ENCODE measurements at regions not wholly inside any gene's neighbourhood (a gene's known extent, or its start where the extent isn't known, plus 50 kb on each side); places are given as distances from the start of the nearest gene placed in this dataset.
"Not testable (repeated sequence)": the region's sequence is repeated elsewhere in the genome, so short reads cannot be mapped to it uniquely, and the experiment has no call there.

GRCh38 chr10:5268743-5269142 lies 72.1 kb downstream of the AKR1C4 start:
- H3K4me3 Mint-ChIP-seq, result no peak overlapping the region
- intact Hi-C loops (cut with micrococcal nuclease), result no loop called here
- peaks cover 2% of the 10 kb centered on the region for H3K4me1 Mint-ChIP-seq
- H3K9me3 Mint-ChIP-seq, result peaks cover 18% of the 10 kb centered on the region
- no peak overlapping the region for H3K27ac Mint-ChIP-seq
- no peak for DNase-seq
- H3K27me3 Mint-ChIP-seq, result no peaks in the 10 kb centered on the region
- peaks cover 8% of the 10 kb centered on the region for H3K36me3 Mint-ChIP-seq (ENCODE audit: low read depth)

- H3K36me3 Mint-ChIP-seq (ENCODE audit: low read depth), result peaks cover 8% of the 10 kb centered on the region
- H3K9me3 Mint-ChIP-seq, result peaks cover 14% of the 10 kb centered on the region
- peaks cover 2% of the 10 kb centered on the region for H3K4me1 Mint-ChIP-seq
- no peak for DNase-seq
- no peaks in the 10 kb centered on the region for H3K27me3 Mint-ChIP-seq
- H3K4me3 Mint-ChIP-seq, result no peak overlapping the region
- H3K27ac Mint-ChIP-seq, result no peak overlapping the region
- intact Hi-C loops (cut with micrococcal nuclease), result no loop called here
These were observed 73.2 kb downstream of the AKR1C4 start for GRCh38 chr10:5269791-5270190.

- Mint-ChIP-seq H3K4me3 (no peak overlapping the region), H3K4me1 (peaks cover 2% of the 10 kb centered on the region), H3K9me3 (peaks cover 11% of the 10 kb centered on the region), H3K36me3 (ENCODE audit: low read depth) (peaks cover 12% of the 10 kb centered on the region), H3K27me3 (no peaks in the 10 kb centered on the region), H3K27ac (no peak overlapping the region)
- intact Hi-C loops (cut with micrococcal nuclease), result no loop called here
- DNase-seq, result no peak
These were observed 74.9 kb downstream of the AKR1C4 start for GRCh38 chr10:5271526-5271925.

GRCh38 chr10:5272065-5272803 lies 75.6 kb downstream of the AKR1C4 start:
- peak; percentile 61 for DNase-seq
- Mint-ChIP-seq H3K4me3 (no peak overlapping the region), H3K27ac (no peak overlapping the region), H3K4me1 (peaks cover 2% of the 10 kb centered on the region), H3K36me3 (ENCODE audit: low read depth) (peaks cover 10% of the 10 kb centered on the region), H3K9me3 (peaks cover 5% of the 10 kb centered on the region), H3K27me3 (no peaks in the 10 kb centered on the region)
- intact Hi-C loops (cut with micrococcal nuclease), result no loop called here

GRCh38 chr10:5274795-5275194 lies 78.2 kb downstream of the AKR1C4 start:
- H3K27ac Mint-ChIP-seq, result no peak overlapping the region
- no peak overlapping the region for H3K4me3 Mint-ChIP-seq
- intact Hi-C loops (cut with micrococcal nuclease), result no loop called here

GRCh38 chr10:5281356-5281755 lies 83.4 kb upstream of the UCN3 start:
- Mint-ChIP-seq H3K4me3 (no peak overlapping the region), H3K36me3 (ENCODE audit: low read depth) (peaks cover 15% of the 10 kb centered on the region), H3K27me3 (peaks cover 5% of the 10 kb centered on the region), H3K9me3 (peaks cover 3% of the 10 kb centered on the region), H3K4me1 (peaks cover 29% of the 10 kb centered on the region), H3K27ac (peak overlapping the region; percentile 4)
- intact Hi-C loops (cut with micrococcal nuclease), result loop anchor here (5.0 kb wide), 2 partner anchors 101 to 189 kb away; partner anchors contain the start of gene AKR1C3
- no peak for DNase-seq

More at GRCh38 chr10:5274795-5275194, 78.2 kb downstream of the AKR1C4 start:
- Mint-ChIP-seq H3K4me1 (peaks cover 2% of the 10 kb centered on the region), H3K9me3 (peaks cover 7% of the 10 kb centered on the region), H3K27me3 (peaks cover 2% of the 10 kb centered on the region), H3K36me3 (ENCODE audit: low read depth) (peaks cover 19% of the 10 kb centered on the region)
- DNase-seq, result no peak

GRCh38 chr10:5282137-5282536 lies 82.6 kb upstream of the UCN3 start:
- intact Hi-C loops (cut with micrococcal nuclease), result loop anchor here (5.0 kb wide), 2 partner anchors 100 to 190 kb away; partner anchors contain the start of gene AKR1C3
- Mint-ChIP-seq H3K27ac (no peak overlapping the region), H3K4me1 (peaks cover 29% of the 10 kb centered on the region), H3K27me3 (peaks cover 5% of the 10 kb centered on the region), H3K9me3 (peaks cover 3% of the 10 kb centered on the region), H3K36me3 (ENCODE audit: low read depth) (peaks cover 12% of the 10 kb centered on the region), H3K4me3 (no peak overlapping the region)
- no peak for DNase-seq

- H3K27ac Mint-ChIP-seq, result peak overlapping the region; percentile 82
- peaks cover 8% of the 10 kb centered on the region for H3K36me3 Mint-ChIP-seq (ENCODE audit: low read depth)
- H3K9me3 Mint-ChIP-seq, result no peaks in the 10 kb centered on the region
- H3K4me3 Mint-ChIP-seq, result peak overlapping the region; percentile 44
- peak; percentile 89 for DNase-seq
- peaks cover 5% of the 10 kb centered on the region for H3K27me3 Mint-ChIP-seq
- intact Hi-C loops (cut with micrococcal nuclease), result loop anchor here (1.0 to 5.0 kb wide), 4 partner anchors 8 to 434 kb away; partner anchors contain the start of gene AKR1C3
- H3K4me1 Mint-ChIP-seq, result peaks cover 29% of the 10 kb centered on the region
These were observed 81.2 kb upstream of the UCN3 start for GRCh38 chr10:5283305-5284158.

- Mint-ChIP-seq H3K27me3 (peaks cover 5% of the 10 kb centered on the region), H3K27ac (peak overlapping the region; percentile 82), H3K36me3 (ENCODE audit: low read depth) (peaks cover 7% of the 10 kb centered on the region), H3K9me3 (no peaks in the 10 kb centered on the region), H3K4me1 (peaks cover 29% of the 10 kb centered on the region), H3K4me3 (peak overlapping the region; percentile 57)
- intact Hi-C loops (cut with micrococcal nuclease), result loop anchor here (5.0 kb wide), 2 partner anchors 98 to 192 kb away; partner anchors contain the start of gene AKR1C3
- DNase-seq, result peak; percentile 83
These were observed 80.3 kb upstream of the UCN3 start for GRCh38 chr10:5284311-5285057.

- Mint-ChIP-seq H3K4me3 (no peak overlapping the region), H3K9me3 (no peaks in the 10 kb centered on the region), H3K4me1 (peaks cover 29% of the 10 kb centered on the region), H3K36me3 (ENCODE audit: low read depth) (peaks cover 5% of the 10 kb centered on the region), H3K27me3 (no peaks in the 10 kb centered on the region), H3K27ac (no peak overlapping the region)
- intact Hi-C loops (cut with micrococcal nuclease), result no loop called here
- no peak for DNase-seq
These were observed 79.6 kb upstream of the UCN3 start for GRCh38 chr10:5285186-5285585.

- peaks cover 39% of the 10 kb centered on the region for H3K4me1 Mint-ChIP-seq
- H3K36me3 Mint-ChIP-seq (ENCODE audit: low read depth), result peaks cover 2% of the 10 kb centered on the region
- no peak for DNase-seq
- no peak overlapping the region for H3K4me3 Mint-ChIP-seq
- H3K27ac Mint-ChIP-seq, result no peak overlapping the region
- intact Hi-C loops (cut with micrococcal nuclease), result no loop called here
- H3K27me3 Mint-ChIP-seq, result no peaks in the 10 kb centered on the region
- no peaks in the 10 kb centered on the region for H3K9me3 Mint-ChIP-seq
These were observed 76.4 kb upstream of the UCN3 start for GRCh38 chr10:5288359-5288758.

GRCh38 chr10:5289228-5289627 lies 75.5 kb upstream of the UCN3 start:
- intact Hi-C loops (cut with micrococcal nuclease); H3K27me3 Mint-ChIP-seq; DNase-seq; H3K9me3 Mint-ChIP-seq; H3K27ac Mint-ChIP-seq; H3K36me3 Mint-ChIP-seq (ENCODE audit: low read depth); H3K4me3 Mint-ChIP-seq: not testable (repeated sequence)
- peaks cover 38% of the 10 kb centered on the region for H3K4me1 Mint-ChIP-seq

- Mint-ChIP-seq H3K27me3 (no peaks in the 10 kb centered on the region), H3K27ac (peak overlapping the region; percentile 99), H3K36me3 (ENCODE audit: low read depth) (peaks cover 21% of the 10 kb centered on the region), H3K9me3 (peaks cover 10% of the 10 kb centered on the region), H3K4me3 (peak overlapping the region; percentile 86), H3K4me1 (peaks cover 50% of the 10 kb centered on the region)
- DNase-seq, result peak; percentile 89
- intact Hi-C loops (cut with micrococcal nuclease), result loop anchor here (1.0 to 5.0 kb wide), 5 partner anchors 8 to 464 kb away; partner anchors contain the start of gene AKR1E2
These were observed 73.1 kb upstream of the UCN3 start for GRCh38 chr10:5291501-5292195.
